Mucosa of gallbladder (tissue), 1 donor: ENCODE measurements at regions not wholly inside any gene's neighbourhood (a gene's known extent, or its start where the extent isn't known, plus 50 kb on each side); places are given as distances from the start of the nearest gene placed in this dataset.
"Not testable (repeated sequence)": the region's sequence is repeated elsewhere in the genome, so short reads cannot be mapped to it uniquely, and the experiment has no call there.

Source experiments
- DNase-seq: peaks from one replicate; pipeline ENCODE4 v3.0.0-alpha.2; 2020; ENCODE audit warnings: low spot score
- donor health status: DM: no; HTN: no; CAD: no.

DNA sequence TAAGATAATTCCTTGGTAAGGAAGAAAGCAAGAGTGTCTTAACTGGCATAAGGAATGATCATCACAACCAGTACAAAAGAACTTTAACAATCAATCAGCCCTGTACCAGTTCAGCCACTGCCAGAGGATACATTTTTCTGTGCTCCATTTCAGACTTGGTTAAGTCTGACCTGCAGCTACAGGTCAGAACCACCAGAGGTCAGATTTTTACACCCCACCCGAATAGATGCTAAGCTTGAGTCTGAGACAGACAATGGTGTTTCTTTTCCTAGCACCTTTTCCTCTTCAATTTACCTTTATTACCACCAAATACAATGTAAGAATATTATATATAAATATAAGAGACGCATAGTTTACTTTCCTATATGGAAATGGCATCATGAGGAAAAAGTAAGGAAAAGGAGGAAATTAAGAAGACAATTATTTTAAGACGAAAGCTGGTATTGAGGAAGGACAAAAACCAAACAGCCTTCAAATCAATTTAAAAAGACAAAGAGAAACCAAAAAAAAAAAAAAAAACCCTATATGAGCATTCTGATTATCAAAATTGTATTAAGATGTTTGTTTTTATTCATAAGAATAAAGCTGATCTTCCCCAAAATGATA lies 215.3 kb upstream of the TTC29 start:
- peak; percentile 28 for DNase-seq

DNA sequence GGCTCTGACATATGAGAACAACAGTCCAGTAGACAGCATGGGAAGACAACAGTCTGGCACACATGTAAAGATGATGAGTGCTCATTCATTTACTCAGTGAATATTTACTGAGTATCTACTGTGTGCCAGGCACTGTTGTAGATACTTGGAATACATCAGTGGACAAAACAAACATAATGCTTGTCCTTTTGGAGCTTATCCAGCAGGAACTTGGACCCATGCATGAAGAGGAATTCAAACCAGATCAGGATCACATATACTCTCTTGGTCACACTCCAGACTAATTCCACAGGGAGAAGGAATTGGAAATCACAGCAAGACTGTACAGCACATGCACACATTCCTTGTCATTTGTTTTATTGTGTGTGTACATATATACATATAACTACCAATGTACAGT lies 217.6 kb upstream of the TTC29 start:
- no peak for DNase-seq

DNA sequence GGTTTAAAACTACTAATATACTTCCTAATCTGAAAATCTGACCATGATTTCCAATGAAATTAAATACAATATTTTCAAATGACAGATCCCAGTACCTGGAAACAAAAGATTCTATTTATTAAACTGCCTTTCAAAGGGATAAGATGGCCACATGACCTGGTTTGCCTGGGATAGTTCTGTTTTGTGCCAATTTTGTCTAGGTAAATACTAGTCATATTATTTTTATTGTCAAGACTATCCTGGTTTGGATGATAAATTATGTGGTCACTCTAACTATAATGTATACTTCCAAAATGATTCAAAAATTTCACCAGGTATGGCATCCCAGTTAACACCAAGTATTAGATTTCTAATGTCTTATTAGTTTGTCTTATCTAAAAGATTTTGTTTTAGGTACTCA lies 222.5 kb upstream of the TTC29 start:
- DNase-seq: not testable (repeated sequence)

DNA sequence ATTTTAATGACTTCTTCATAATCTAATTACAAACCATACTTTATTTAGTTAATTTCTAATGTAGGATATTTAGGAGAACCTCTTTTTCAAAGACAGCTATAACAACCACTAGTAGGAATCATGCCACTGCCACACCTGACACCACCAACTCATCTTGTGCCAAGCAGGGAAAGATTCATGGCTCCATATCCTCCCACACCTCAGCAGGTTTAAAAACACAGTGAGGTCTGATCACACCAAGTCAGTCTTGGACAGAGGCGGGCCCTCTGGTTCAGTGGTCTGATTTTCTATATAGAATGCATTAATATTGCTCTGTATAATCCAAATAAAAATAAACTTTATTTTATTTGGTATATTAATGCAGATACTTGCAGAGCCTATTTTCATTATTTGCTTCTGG lies 227.7 kb upstream of the TTC29 start:
- no peak for DNase-seq

DNA sequence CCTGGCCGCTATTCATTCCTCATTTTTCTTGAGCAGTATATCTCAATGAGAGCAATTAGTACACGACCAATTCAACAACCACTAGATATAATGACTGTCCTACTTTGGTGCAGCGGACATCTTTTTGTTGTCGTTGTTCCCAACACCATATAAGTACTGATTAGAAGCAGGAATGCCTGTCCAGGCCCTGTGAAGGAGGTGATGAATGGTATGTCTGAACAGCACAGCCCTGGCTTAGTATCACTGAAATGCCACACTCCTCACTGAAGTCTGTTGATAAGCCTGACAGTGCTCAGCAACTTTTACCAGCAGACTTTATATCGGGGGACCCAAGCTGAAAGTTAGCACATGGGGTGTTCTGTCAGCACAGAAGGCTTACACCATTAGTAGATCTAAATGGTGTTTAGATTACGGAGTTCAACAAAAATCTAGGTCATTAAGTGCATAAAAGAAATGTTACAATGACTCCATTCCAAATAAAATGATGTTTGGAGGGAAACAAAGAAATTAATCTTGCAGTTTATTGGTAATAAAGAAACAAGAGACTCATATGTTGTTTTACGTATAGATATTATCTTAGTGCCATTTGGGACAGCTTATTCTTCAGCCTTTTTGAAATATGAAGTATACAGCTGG lies 228.3 kb upstream of the TTC29 start:
- DNase-seq: no peak

DNA sequence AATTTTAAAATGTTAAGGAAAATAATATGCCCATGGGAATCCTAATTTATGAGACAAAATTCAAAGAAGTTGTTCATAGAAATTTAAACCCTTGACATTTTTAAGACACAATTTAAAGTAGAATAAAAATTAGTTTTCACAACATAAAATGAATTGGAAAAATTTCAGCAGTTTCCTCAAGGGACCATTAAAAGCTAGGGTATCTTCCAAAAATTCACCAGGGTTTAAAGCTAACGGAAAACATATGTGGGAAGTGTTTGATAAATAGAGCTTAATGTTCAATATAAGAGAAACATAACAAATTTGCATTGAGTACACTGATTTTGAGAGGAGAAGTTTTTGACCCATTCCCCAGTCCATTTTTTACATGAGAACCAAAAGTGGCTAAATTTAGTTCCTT lies 228.9 kb upstream of the TTC29 start:
- DNase-seq: no peak

DNA sequence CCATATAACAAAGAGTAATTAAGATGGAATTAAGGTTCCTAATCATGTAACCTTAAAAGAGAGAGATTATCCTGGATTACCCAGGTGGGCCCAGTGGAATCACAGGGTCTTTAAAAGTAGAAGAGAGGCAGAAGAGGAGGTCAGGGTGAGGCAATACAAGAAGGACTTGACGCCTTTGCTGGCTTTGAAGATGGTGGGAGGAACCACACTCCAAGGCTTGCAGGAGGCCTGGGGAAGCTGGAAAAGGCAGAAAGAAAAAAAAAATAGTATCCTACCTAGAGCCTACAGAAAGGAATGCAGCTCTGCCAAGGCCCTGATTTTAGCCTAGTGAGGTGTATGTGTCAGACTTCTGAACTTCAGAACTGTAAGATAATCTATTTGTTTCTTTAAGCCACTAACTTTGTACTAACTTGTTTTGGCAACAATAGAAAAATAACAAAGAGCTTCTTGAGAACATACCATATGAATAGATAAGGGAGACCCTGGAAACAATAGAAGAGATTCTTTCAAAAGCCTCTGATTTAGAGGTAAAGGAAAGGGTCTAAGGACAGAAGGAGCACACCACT lies 229.9 kb upstream of the TTC29 start:
- no peak for DNase-seq

DNA sequence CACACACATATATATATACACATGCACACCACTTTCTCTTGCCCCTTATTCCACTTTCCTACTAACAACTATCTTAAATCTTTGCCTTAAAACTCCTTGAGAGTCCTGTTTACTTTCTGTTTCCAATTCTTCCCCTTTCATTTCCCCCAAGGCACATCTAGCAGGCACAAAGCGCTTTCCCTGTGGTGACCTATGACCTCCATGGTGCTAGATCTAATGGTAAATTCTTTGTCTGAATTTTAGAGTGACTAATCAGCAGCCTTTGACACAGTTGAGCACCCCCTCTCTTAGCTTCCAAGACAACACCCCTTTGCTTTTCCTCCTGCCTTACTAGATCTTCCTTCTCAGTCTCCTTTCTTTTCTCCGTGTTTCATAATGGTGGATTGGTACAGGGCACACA lies 236.4 kb upstream of the TTC29 start:
- DNase-seq: no peak

DNA sequence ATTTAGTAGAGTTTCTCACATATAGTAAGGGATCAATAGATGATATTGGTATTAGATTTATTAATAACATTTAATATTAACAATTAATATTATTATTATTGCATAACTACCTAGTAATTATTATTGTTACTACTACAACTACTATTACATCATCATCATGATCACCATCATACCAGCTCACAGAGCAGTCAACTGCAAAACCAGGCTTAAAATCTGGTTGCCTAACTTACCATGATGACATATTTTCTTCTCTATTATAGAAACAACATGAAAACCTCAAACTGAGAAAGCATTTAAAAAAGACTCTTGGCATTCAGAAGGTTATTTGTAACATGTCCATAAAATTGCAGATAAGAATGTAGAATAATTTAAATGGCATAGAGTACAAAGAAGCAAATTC lies 247.0 kb upstream of the TTC29 start:
- no peak for DNase-seq

DNA sequence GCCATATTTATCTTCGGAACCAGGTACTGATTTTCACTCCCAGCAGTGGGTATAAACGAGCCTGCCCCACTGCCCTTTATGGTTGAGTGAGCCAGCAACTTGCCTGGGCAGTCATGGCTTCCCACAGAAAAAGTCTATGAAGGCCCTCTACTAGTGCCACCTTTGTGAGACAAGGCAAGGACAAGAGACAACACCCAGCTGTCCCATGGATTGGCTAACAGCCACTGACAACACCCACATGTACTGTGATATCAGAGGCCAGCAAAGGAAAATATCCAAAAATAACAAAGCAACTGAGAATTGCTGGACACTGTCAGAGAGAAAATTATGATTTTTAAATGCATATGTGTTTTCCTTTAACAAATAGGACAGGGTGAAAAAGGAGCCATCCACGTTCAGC lies 248.4 kb upstream of the TTC29 start:
- DNase-seq: no peak

DNA sequence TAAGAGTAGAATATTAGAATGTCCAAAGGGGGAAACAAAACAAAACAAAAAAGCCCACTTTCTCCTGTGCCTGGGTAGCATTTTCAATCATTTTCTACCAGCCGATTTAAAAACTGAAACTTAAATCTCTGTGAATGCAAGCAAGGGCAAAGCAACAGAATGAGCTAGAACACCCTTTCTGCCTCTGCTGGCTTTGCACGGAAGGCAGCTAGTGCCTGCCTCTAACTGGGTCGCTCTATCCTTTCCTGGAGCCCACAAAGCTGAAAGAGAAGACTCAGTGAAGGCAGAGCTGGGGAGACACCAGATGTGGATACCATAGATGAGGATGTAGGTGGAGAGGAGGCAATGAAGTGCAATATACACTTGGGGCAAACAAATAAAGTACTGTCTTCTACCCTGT lies 248.9 kb upstream of the TTC29 start:
- no peak for DNase-seq

DNA sequence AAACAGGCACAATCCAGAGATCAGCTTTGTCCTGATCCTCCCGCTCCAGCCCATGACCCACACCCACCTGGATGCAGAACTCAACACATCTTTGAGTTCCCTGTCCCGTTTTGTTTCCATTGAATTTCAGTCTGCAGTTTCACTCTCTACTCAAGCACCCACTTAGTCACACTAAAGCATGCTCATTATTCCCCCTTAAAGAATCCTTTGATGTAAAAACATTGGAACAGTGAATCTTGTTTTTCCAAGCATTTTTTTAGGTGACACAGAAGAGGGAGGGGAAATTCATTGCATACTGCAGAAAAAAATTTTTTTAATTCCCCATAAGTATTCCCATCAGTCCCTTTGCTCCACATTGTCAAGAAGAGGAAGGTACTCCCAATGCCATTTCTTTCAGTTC lies 249.7 kb upstream of the TTC29 start:
- DNase-seq: no peak

DNA sequence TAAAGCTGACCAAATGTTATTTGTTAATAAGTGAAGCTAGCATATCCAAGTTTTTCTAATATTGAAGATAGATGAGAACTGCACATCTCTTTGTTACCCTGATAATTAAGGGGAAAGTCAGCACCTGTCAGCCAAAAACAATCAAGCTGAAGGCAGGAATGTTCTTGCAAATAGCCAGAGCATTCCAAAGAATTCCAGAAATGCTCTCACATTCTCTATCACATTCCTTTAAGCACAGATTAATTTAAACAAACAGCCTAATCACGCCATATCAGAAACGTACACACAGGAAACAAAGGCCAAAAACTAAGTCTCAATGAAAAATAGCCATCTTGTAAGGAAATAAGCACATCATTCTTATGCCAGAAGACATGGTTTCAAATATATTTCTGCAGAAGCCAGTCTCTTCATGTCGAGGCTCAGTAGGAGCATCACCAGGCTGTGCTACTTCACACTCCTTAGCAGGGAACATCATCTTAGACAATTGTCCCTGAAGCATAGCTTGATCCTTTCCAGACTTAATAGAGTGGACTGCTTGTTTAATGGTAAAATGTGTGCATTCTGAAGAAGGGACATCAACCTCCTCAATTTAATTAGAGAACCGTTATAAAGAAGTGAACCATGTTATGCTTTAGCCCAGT lies 252.9 kb upstream of the TTC29 start:
- DNase-seq: no peak

DNA sequence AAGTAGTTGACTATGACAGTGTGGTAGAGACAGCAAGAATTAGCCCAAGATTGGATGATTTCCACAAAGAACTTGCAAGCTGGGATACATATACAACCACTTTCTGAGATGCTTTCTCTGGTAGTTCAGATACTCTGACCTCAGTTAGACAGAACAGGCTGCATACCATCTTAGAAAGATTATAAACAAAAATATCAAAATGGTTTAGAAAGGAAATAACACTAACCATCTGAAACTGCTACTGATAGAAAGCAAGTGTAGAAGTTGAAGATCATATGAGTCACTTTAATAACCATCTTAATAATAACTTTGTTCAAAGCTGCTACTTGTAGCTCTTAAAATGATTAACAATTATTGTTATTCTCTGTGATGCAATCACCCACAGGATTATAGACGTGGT lies 255.4 kb upstream of the TTC29 start:
- no peak for DNase-seq

DNA sequence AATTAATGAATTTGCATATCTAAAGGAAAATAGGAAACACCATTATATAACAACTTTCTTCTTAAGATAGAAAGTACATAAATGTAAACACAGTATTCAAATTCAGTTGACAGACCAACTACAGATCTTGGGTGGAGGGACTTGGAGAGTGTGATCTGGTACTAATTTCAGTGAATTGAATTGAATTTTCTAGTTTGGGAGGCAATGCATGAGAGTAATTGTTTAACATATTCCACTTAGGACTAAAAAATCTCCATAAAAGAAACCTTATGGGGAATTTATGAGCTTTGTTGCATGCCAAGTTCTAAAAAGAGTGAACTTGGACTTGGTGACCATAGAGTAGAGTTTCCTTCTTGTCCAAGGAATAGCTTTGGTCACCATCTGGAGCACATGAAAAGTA lies 261.1 kb upstream of the TTC29 start:
- no peak for DNase-seq

DNA sequence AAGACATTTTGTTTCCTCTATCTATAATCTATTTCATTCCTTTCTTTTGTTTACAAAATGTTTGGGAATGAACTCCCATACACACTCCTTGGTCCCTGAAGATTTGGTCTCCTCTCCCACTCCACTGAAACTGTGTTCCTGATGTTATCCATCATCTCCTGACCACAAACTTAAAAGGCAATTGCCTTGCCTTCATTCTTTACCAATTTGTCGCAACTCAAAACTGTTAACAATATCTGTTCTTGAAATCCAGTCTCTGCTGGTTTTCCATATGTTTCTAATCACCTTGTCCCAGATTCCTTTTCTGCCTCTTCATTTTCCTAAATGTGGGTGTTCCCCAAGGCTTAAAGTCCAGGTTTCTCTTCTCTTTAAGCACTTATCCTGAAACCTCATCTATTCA lies 262.2 kb upstream of the TTC29 start:
- no peak for DNase-seq

DNA sequence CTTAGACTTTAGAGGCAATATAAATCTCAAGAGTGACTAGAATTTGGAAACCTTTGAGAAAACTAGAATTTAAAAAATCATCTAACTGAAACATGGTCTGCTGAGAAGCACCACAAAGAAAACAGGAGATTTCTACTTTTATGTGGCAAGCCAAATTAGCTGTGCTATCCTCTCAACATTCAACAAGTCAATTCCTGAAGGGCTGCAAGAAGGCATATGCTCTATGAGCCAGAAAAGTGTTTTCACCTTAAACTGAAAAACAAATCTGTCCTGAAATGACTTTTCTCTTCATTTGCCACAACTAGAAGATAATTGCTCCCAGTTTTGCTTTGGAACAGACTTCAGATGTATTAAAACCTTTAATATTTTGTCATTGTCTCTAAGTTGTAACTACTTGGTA lies 263.2 kb upstream of the EDNRA start:
- no peak for DNase-seq

DNA sequence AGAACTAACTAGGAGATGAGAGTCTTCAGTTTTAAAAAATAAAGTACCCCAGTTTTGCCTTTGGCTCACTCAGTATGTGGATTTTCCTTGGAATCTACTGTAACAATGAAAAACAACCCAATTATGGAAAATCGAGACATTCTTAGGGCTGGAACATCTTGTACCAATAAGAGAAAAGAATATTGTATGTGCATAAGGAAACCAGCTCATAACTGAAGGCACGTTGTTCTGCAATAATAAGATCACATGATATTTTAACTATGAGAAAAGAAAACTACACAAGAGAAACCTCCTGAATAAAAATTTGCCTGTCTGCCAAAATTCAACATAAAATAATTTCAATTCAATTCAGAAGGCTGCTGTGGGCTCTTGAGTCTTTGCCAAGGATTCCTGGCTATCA lies 261.8 kb upstream of the EDNRA start:
- DNase-seq: no peak

DNA sequence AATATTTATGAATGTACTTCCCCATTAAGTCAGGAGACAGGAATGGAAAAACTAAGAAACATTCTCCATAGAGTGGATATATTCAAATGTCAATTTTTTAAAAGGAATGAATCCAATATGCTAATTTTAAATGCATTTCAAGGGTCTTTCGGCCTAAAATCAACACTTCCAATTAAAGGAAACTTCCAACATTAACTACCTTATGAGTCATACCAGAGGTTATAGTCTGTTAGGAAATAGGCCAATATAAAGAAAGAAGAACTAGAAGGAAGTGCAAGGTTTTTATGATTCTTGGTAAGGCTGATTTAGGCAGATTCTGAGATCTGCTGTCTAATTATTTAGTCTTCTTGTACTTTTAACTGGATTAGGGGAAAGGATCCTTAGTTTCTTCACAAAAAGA lies 260.1 kb upstream of the EDNRA start:
- DNase-seq: no peak

DNA sequence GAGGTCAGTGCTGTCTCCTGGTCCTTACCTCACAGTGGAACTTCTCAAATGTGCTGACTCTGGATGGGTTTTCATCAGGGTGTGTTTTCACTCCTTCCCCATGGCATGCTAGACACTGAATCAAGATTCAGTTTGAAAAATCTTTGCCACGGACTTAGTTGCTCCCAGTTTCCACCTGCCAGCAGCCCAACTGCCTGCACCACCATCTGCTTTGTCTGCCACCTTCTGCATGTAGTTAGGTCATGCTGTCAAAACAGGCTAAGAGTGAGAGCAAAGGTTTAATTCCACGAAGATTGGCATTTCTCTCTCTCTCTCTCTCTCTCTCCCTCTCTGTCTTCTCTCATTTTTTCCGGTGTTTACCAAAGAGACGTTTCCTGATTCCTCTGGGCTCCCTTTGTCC lies 258.0 kb upstream of the EDNRA start:
- no peak for DNase-seq

DNA sequence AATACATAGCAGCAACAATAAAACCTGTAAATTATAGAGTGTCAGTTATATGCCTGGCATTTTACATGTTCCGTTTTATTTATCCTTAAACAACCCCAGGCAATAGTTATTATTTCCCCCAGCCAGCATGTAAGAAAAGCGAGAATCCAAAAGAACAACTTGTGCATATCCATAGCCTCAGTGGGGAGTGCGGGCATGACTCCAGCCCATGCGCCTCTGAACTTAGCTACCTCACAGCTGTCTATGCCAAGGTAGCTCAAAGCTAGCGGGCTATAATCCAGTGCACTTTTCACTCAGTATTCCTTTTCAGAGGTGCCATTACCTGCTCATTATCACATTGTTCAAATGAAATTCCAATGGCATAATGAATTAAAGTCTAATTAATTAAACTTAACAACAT lies 257.3 kb upstream of the EDNRA start:
- no peak for DNase-seq

DNA sequence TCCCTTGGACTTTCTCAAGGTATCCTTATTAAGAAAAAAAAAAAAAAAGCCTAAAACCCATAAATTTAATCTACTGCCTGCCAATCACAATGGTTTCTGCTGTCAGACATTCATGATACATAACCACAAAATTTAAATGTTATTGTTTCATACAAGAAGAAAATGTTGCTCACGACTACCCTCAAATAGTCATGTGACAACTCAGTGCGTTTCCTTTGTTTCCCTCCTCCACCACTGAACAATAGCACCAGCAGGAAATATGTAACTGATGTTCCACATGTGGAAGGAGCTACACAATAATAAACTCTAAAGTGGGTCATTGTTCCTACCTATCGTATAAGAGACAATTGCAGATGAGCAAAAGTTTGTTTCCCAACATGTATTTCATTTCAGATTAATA lies 244.1 kb upstream of the EDNRA start:
- no peak for DNase-seq

DNA sequence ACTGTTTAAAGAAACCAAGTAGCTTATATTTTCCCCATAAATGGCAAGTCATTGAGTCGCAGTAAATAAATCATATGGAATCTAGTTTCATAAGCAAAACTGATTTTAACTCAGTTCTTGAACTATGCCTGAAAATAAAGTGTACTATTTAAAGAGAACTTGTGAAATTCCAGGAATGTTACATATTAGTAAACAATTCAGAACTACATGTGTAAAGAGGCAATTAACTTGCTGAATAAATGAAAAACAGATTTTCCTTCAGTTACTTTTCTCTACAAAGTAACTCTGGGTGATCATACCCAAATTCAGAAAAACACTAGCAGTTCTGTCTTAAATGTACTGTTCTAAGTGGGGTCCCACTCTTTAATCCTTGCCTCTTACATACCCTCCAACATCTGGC lies 236.1 kb upstream of the EDNRA start:
- no peak for DNase-seq
